ENCODE measurements at regions not wholly inside any gene's neighbourhood (a gene's known extent, or its start where the extent isn't known, plus 50 kb on each side); places are given as distances from the start of the nearest gene placed in this dataset.

GRCh38 chr4:27910227-27910626 lies 1049.6 kb downstream of the STIM2 start:
- WGBS, 2 donors: 12 to 29% methylated on average over 2 of the region's 2 CpGs
- FAIRE-seq: no peak
- ATAC-seq: no peak
- no peak for TF ChIP-seq CTCF (IDR thresholded peaks at IDR 0.05)
- H3K4me3 ChIP-seq: no peak overlapping the region
- H3K36me3 ChIP-seq: no peaks in the 10 kb centered on the region
- no peak overlapping the region for H3K27ac ChIP-seq
- H3K27me3 ChIP-seq: peaks cover 0 to 3% (median 0%) of the 10 kb centered on the region in 4 donors
- no peaks in the 10 kb centered on the region for H3K9me3 ChIP-seq
- no peak for DNase-seq
- no peaks in the 10 kb centered on the region for H3K4me1 ChIP-seq
- intact Hi-C loops (cut with DNase I): no loop called here

GRCh38 chr4:27911047-27911446 lies 1050.4 kb downstream of the STIM2 start:
- intact Hi-C loops (cut with DNase I): no loop called here
- no peak for FAIRE-seq
- Histone ChIP-seq H3K9me3 (no peaks in the 10 kb centered on the region), H3K4me3 (no peak overlapping the region), H3K27me3 (peaks cover 0 to 3% (median 0%) of the 10 kb centered on the region in 4 donors), H3K36me3 (no peaks in the 10 kb centered on the region), H3K27ac (no peak overlapping the region), H3K4me1 (no peaks in the 10 kb centered on the region)
- no peak for TF ChIP-seq CTCF (IDR thresholded peaks at IDR 0.05)
- no peak for ATAC-seq
- DNase-seq: no peak
- 37 to 45% methylated on average over 2 of the region's 2 CpGs for WGBS, 2 donors

GRCh38 chr4:27913738-27914137 lies 1053.1 kb downstream of the STIM2 start:
- Histone ChIP-seq H3K9me3 (no peaks in the 10 kb centered on the region), H3K4me1 (no peaks in the 10 kb centered on the region), H3K27me3 (no peaks in the 10 kb centered on the region), H3K27ac (no peak overlapping the region), H3K36me3 (no peaks in the 10 kb centered on the region), H3K4me3 (no peak overlapping the region)
- DNase-seq (no peak), FAIRE-seq (no peak), ATAC-seq (no peak)
- WGBS, 2 donors: 50 to 53% methylated on average over 1 of the region's 1 CpG
- intact Hi-C loops (cut with DNase I): no loop called here
- TF ChIP-seq CTCF (IDR thresholded peaks at IDR 0.05): no peak

- no peaks in the 10 kb centered on the region for H3K27me3 ChIP-seq
- intact Hi-C loops (cut with DNase I): no loop called here
- ATAC-seq (no peak), DNase-seq (no peak), FAIRE-seq (no peak)
- WGBS, 2 donors: 61 to 68% methylated on average over 2 of the region's 2 CpGs
- no peaks in the 10 kb centered on the region for H3K9me3 ChIP-seq
- H3K27ac ChIP-seq: no peak overlapping the region
- H3K36me3 ChIP-seq: no peaks in the 10 kb centered on the region
- TF ChIP-seq CTCF (IDR thresholded peaks at IDR 0.05): no peak
- H3K4me1 ChIP-seq: no peaks in the 10 kb centered on the region
- no peak overlapping the region for H3K4me3 ChIP-seq
Measured at GRCh38 chr4:27915822-27916221, 1055.2 kb downstream of the STIM2 start.

GRCh38 chr4:27916452-27917184 lies 1056.0 kb downstream of the STIM2 start:
- no peaks in the 10 kb centered on the region for H3K27me3 ChIP-seq
- no peaks in the 10 kb centered on the region for H3K4me1 ChIP-seq
- DNase-seq (no peak), FAIRE-seq (no peak), ATAC-seq (no peak)
- 42 to 48% methylated on average over 2 of the region's 2 CpGs for WGBS, 2 donors
- no peaks in the 10 kb centered on the region for H3K9me3 ChIP-seq
- intact Hi-C loops (cut with DNase I): no loop called here
- no peak for TF ChIP-seq CTCF (IDR thresholded peaks at IDR 0.05)
- H3K4me3 ChIP-seq: no peak overlapping the region
- no peaks in the 10 kb centered on the region for H3K36me3 ChIP-seq
- no peak overlapping the region for H3K27ac ChIP-seq
